HG03432 (cell line): ENCODE measurements at regions not wholly inside any gene's neighbourhood (a gene's known extent, or its start where the extent isn't known, plus 50 kb on each side); places are given as distances from the start of the nearest gene placed in this dataset.

ENCODE experiments used
- ATAC-seq: cut with Tn5 transposase; IDR thresholded peaks from one replicate; pipeline ENCODE4 v1.9.1; 2021; ENCODE audit warnings: mild to moderate bottlenecking, moderate library complexity; ENCODE audit not compliant: unreplicated experiment

GRCh38 chr12:40172879-40173278 lies 51.9 kb upstream of the LRRK2 start:
- no peak for ATAC-seq

- no peak for ATAC-seq
These were observed 53.3 kb upstream of the LRRK2 start for GRCh38 chr12:40171501-40171900.

- ATAC-seq: no peak
These were observed 53.7 kb upstream of the LRRK2 start for GRCh38 chr12:40171066-40171465.

- no peak for ATAC-seq
These were observed 54.2 kb upstream of the LRRK2 start for GRCh38 chr12:40170593-40170992.

- ATAC-seq: peak; percentile 96
These were observed 55.9 kb upstream of the LRRK2 start for GRCh38 chr12:40168868-40169267.

- ATAC-seq: peak; percentile 40
These were observed 56.4 kb upstream of the LRRK2 start for GRCh38 chr12:40168419-40168818.

GRCh38 chr12:40168001-40168400 lies 56.8 kb upstream of the LRRK2 start:
- peak; percentile 69 for ATAC-seq

GRCh38 chr12:40165179-40165578 lies 59.3 kb upstream of the SLC2A13 start:
- ATAC-seq: no peak

GRCh38 chr12:40164034-40164433 lies 58.2 kb upstream of the SLC2A13 start:
- ATAC-seq: no peak

- no peak for ATAC-seq
These were observed 56.2 kb upstream of the SLC2A13 start for GRCh38 chr12:40162033-40162432.

GRCh38 chr12:40158592-40159111 lies 52.8 kb upstream of the SLC2A13 start:
- ATAC-seq: peak; percentile 75

GRCh38 chr12:40157336-40157735 lies 51.5 kb upstream of the SLC2A13 start:
- no peak for ATAC-seq

GRCh38 chr12:40156021-40156764 lies 50.3 kb upstream of the SLC2A13 start:
- ATAC-seq: no peak
